Right hindlimb (tissue), 1 donor: ENCODE measurements at regions not wholly inside any gene's neighbourhood (a gene's known extent, or its start where the extent isn't known, plus 50 kb on each side); places are given as distances from the start of the nearest gene placed in this dataset.
A peak's percentile ranks its signal among the peaks of the same experiment; 100 is the strongest.
"Not testable (repeated sequence)": the region's sequence is repeated elsewhere in the genome, so short reads cannot be mapped to it uniquely, and the experiment has no call there.

ENCODE experiments used
- DNase-seq: peaks from one replicate; pipeline ENCODE4 v3.0.0-alpha.2; 2018

GRCh38 chr5:91283326-91283725 is 99.8 kb downstream of the ARRDC3 start:
- no peak for DNase-seq

DNA sequence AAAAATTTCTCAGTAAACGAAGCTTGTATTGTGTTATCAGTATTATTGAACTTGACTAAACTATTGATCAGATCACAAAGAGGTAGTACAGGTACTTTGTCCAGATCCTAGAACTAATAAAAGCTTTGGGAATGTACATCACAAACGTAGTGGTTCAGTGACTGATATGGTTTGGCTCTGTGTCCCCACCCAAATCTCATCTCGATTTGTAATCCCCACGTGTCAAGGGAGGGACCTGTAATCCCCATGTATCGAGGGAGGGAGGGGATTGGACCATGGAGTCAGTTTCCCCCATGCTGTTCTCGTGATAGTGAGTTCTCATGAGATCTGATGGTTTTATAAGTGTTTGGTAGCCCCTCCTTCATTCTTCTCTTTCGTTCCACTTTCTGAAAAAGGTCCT is 100.9 kb downstream of the ARRDC3 start:
- DNase-seq: no peak

GRCh38 chr5:91281401-91281800 is 101.7 kb downstream of the ARRDC3 start:
- no peak for DNase-seq

DNA sequence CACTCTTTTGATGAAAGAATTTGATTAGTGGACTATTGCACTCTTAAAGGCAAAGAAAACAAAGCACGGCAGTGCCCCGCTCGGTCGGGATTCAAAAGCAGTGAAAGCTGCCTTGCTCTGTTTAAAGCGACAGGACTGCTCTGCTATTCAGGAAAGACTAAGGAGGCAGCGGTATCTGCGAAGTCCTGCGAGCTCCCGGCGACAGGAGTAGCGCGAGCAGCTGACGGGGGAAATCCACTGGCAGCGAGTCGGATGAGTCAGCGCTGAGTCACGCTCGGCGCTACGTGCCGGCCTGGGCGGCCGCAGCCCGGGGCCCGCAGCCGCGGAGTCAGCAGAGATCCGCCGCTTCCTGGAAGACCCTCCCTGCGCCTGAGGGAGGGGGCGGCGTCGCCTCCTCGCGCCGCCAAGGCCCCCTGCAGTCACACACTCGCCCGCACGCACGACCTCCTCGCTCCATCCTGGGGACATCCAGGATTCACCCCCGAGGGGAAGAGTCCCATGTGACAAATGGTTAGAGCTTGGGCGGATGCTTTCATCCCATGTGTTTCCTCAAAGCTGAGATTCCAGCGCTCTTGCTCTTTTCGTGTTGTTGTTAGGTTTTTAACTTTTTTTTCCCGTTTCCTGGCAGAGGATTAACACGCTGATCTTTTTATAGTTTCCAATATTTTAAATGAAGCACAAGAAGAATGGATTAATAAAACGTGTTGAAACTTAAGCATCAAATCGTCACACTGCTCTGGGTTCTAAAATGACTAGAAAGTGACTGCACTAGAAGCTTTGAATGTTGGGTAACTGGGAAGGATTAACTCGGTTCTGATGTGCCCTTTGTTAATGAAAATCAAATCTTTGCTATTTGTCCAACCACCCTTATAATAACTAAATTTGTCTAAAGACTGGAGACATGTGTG is 102.5 kb downstream of the ARRDC3 start:
- peak; percentile 97 for DNase-seq

GRCh38 chr5:91277840-91278239 is 105.3 kb downstream of the ARRDC3 start:
- DNase-seq: no peak

- DNase-seq: no peak
Measured at GRCh38 chr5:91277093-91277626, 106.0 kb downstream of the ARRDC3 start.

DNA sequence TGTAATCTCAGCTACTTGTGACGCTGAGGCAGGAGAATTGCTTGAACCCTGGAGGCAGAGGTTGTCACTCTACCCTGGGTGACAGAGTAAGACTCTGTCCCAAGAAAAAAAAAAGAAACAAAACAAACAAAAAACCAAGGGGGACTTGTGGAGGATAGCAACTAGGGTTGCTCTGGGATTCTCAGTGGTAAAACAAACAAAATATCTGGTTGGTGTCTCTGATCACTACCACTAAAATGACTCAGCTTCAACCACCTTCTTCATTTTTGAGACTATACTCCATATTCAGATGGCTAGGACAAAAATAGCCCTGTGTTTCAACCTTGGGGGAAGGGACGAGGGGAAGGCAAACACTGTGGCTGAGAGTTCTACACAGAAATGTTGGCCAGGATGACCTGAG is 110.3 kb downstream of the ARRDC3 start:
- DNase-seq: no peak

DNA sequence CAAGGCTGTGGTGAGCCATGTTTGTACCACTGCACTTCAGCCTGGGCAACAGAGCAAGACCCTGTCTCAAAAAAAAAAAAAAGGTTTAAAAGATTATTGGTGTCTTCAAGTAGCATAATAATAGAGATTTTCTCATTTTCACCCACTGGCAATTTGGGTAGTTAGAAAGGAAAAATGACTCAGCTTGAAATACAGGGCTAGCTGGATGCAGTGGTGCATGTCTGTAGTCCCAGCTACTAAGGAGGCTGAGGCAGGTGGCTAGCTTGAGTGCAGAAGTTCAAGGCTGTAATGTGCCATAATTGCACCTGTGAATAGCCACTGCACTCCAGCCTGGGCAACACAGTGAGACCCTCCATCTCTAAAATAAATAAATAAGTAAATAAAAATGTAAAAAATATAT is 111.1 kb downstream of the ARRDC3 start:
- no peak for DNase-seq

DNA sequence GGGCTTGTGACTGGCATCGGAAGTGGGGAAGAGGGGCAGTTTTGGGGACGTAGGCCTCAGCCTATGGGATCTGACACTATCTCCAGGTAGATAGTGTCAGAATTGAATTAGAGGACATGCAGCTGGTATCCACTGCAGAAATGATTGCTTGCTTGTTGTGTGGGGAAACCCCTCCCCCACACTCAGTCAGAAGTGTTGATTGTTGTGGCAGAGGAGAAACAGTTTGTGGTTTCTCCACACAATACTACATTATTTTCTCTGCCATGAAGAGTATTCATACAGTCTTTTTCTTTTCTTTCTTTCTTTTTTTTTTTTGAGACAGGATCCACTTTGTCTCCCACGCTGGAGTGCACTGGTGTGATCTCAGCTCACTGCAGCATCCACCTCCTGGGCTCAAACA is 113.9 kb downstream of the ARRDC3 start:
- DNase-seq: no peak

DNA sequence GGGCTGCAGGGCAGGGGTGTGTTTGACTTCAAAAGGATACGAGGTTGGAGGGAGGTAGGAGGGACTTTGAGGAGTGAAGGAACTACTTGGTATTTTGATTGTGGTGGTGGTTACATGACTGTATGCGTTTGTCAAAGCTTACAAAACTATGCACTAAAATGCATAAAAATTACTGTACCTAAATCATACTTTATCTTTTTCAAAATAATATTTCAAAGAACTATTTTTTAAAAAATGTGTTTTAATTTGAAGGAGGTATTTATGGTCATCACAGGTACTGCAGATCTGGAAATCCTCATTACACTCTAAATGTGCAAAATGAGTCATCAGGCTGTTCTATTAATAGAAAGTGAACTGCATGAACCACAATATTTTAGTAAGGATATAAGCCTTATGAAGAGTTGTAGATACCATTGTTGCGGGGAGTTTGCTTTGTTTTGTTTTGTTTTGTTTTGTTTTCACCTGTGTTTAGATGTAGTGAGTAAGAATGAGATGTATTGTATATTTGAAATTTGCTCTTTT is 116.9 kb downstream of the ARRDC3 start:
- no peak for DNase-seq

DNA sequence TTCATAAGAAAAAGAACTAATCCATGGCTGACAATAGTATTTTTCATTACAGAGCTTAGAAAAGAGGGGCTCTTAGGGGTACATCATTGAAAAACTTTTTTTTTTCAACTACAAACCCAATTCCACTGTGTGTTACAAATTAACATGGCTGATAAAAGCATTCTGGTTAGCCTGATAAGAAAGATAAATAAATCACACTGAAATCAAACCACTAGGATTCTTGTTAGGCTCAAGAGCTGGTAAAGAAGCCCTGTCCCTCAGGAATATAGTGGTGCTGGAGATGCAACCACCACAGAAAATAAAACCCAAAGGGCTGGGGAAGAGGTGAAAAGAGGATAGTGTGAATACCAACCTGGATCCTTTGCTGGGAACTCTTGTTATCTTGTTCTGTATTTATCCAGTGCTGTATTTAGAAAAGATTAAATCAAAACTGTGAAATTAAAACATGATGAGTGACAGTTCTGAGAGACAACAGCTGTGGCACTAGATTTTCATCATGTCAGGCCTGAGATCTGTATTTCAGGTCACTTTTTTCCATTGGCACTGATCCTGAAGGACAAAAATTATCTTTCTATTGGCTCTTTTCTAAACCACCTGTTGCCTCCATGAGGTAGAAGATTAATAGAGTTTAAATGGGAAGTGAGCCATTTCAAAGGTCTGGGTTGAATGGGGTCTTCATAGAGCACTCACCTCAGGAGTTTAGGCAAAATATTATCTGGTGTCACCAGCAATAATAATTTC is 118.6 kb downstream of the ARRDC3 start:
- DNase-seq: no peak

DNA sequence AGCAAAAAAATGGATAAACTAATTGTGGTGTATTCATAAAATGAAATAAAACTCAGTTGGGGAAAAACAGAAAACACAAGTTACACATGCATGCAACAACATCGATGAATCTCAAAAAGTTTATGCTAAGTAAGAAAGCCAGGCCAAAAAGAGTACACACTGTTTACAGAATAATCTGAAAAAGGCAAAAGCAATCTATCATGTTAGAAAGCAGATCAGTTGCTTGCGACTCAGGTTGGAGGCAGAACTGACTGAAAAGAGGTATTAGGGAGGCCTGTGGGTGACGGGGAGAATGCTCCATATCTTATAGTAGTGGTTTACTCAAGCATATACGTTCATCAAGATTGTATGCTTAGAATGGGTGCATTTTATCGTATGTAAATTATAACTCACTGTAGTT is 119.2 kb downstream of the ARRDC3 start:
- DNase-seq: no peak

DNA sequence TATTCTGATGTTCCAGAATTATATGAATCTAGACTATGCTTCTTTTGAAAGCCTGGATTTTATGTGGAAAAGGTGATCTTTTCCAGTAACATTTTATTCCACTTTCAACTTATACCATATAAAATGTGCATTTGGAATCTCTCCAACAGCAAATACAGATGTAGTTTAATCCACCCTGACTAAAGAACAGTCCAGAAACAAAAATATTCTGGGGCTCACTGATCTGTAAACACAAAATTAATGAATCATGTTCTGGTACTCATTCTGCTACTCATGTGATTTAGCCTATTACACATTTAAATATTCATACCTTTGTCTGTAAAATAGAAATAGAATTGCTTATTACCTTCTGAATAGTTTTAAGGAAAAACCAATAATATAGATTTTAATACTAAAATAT is 125.8 kb downstream of the ARRDC3 start:
- no peak for DNase-seq

DNA sequence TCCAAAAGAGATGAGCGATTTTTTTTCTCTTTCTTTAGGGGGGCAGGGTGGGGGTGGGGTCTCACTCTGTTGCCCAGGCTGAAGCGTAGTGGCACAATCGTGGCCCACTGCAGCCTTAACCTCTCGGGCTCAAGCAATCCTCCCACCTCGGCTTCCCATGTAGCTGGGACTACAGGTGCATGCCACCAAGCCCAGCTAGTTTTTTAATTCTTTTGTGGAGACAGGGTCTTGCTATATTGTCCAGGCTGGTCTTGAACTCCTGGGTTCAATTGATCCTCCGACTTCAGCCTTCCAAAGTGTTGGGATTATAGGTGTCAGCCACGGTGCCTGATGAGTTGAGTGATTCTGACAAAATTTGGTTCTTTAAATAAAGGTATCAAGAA is 127.0 kb downstream of the ARRDC3 start:
- DNase-seq: no peak

GRCh38 chr5:91255396-91256141 is 127.5 kb downstream of the ARRDC3 start:
- DNase-seq: no peak

DNA sequence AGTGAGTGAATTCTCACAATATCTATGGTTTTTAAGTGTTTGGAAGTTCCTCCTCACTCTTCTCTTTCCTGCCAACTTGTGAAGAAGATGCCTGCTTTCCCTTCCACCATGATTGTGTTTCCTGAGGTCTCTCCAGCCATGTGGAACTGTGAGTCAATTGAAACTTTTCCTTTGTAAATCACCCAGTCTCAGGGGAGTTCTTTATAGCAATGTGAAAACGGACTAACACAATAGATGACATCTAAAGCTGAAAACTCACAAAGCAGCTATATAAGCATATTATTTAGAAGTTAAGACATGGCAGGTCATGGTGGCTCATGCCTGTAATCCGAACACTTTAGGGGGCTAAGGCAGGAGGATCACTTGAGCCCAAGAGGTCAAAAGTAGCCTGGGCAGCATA is 130.2 kb downstream of the ARRDC3 start:
- no peak for DNase-seq

GRCh38 chr5:91245871-91246270 is 137.2 kb downstream of the ARRDC3 start:
- DNase-seq: no peak

GRCh38 chr5:91245074-91245452 is 138.1 kb downstream of the ARRDC3 start:
- DNase-seq: no peak

- no peak for DNase-seq
Measured at GRCh38 chr5:91244380-91245073, 138.6 kb downstream of the ARRDC3 start.

GRCh38 chr5:91243852-91244251 is 139.3 kb downstream of the ARRDC3 start:
- no peak for DNase-seq

- DNase-seq: no peak
Measured at GRCh38 chr5:91243286-91243685, 139.8 kb downstream of the ARRDC3 start.

GRCh38 chr5:91241460-91241859 is 141.7 kb downstream of the ARRDC3 start:
- not testable (repeated sequence) for DNase-seq
